ENCODE measurements at regions not wholly inside any gene's neighbourhood (a gene's known extent, or its start where the extent isn't known, plus 50 kb on each side); places are given as distances from the start of the nearest gene placed in this dataset.
A peak's percentile ranks its signal among the peaks of the same experiment; 100 is the strongest.

DNA sequence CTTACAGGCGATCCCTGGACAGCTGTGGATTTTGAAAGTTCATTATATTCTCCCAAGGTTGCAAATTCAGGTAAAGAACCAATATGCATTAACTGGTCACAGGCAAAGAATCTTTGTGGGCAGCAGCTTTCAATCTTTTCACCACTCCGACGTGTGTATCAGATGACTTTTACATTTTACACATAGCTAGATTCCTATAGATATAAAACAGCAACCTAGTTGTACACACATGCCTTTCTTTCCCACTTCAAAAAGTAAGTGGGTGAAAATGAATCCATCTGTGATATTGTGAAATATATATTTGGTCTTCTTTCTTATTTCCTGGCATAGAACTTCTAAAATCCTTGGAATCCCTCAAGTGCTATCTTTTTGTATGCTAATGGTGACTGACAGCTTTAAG is 72.5 kb downstream of the SCG2 start:
- Mint-ChIP-seq H3K27ac (no peak overlapping the region), H3K9me3 (no peaks in the 10 kb centered on the region), H3K27me3 (ENCODE audit: insufficient read depth) (peaks cover 9% of the 10 kb centered on the region; the same call in 1 of the 2 replicates), H3K4me3 (no peak overlapping the region), H3K4me1 (ENCODE audit: low read depth) (peaks cover 21% of the 10 kb centered on the region), H3K36me3 (ENCODE audit: low read depth) (no peaks in the 10 kb centered on the region)
- DNase-seq = no peak
- TF ChIP-seq, protein P1, sequence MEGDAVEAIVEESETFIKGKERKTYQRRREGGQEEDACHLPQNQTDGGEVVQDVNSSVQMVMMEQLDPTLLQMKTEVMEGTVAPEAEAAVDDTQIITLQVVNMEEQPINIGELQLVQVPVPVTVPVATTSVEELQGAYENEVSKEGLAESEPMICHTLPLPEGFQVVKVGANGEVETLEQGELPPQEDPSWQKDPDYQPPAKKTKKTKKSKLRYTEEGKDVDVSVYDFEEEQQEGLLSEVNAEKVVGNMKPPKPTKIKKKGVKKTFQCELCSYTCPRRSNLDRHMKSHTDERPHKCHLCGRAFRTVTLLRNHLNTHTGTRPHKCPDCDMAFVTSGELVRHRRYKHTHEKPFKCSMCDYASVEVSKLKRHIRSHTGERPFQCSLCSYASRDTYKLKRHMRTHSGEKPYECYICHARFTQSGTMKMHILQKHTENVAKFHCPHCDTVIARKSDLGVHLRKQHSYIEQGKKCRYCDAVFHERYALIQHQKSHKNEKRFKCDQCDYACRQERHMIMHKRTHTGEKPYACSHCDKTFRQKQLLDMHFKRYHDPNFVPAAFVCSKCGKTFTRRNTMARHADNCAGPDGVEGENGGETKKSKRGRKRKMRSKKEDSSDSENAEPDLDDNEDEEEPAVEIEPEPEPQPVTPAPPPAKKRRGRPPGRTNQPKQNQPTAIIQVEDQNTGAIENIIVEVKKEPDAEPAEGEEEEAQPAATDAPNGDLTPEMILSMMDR (IDR thresholded peaks at IDR 0.05) = no peak

- Mint-ChIP-seq H3K4me1 (ENCODE audit: low read depth) (peaks cover 27% of the 10 kb centered on the region), H3K27ac (no peak overlapping the region)
Measured at GRCh38 chr2:223530811-223531210, 71.3 kb downstream of the SCG2 start.

GRCh38 chr2:223532161-223532560 is 70.0 kb downstream of the SCG2 start:
- TF ChIP-seq, protein P1 (IDR thresholded peaks at IDR 0.05) = no peak
- H3K9me3 Mint-ChIP-seq = no peaks in the 10 kb centered on the region
- H3K4me1 Mint-ChIP-seq (ENCODE audit: low read depth) = peaks cover 40% of the 10 kb centered on the region
- no peak overlapping the region for H3K4me3 Mint-ChIP-seq
- peaks cover 9% of the 10 kb centered on the region for H3K27me3 Mint-ChIP-seq (ENCODE audit: insufficient read depth)
- peak; percentile 23 for DNase-seq
- no peak overlapping the region for H3K27ac Mint-ChIP-seq
- H3K36me3 Mint-ChIP-seq (ENCODE audit: low read depth) = no peaks in the 10 kb centered on the region

More at GRCh38 chr2:223530811-223531210, 71.3 kb downstream of the SCG2 start:
- TF ChIP-seq, protein P1 (IDR thresholded peaks at IDR 0.05) = no peak
- H3K9me3 Mint-ChIP-seq = no peaks in the 10 kb centered on the region
- H3K4me3 Mint-ChIP-seq = no peak overlapping the region
- peaks cover 9% of the 10 kb centered on the region; the same call in 1 of the 2 replicates for H3K27me3 Mint-ChIP-seq (ENCODE audit: insufficient read depth)
- no peak for DNase-seq
- no peaks in the 10 kb centered on the region for H3K36me3 Mint-ChIP-seq (ENCODE audit: low read depth)

- no peak overlapping the region for H3K27ac Mint-ChIP-seq
- H3K9me3 Mint-ChIP-seq = no peaks in the 10 kb centered on the region
- TF ChIP-seq, protein P1 (IDR thresholded peaks at IDR 0.05) = no peak
- peaks cover 45% of the 10 kb centered on the region for H3K4me1 Mint-ChIP-seq (ENCODE audit: low read depth)
- DNase-seq = no peak
- H3K36me3 Mint-ChIP-seq (ENCODE audit: low read depth) = no peaks in the 10 kb centered on the region
- peaks cover 9% of the 10 kb centered on the region for H3K27me3 Mint-ChIP-seq (ENCODE audit: insufficient read depth)
- no peak overlapping the region for H3K4me3 Mint-ChIP-seq
Measured at GRCh38 chr2:223532712-223533111, 69.4 kb downstream of the SCG2 start.

GRCh38 chr2:223536546-223536945 is 65.6 kb downstream of the SCG2 start:
- Mint-ChIP-seq H3K27me3 (ENCODE audit: insufficient read depth) (no peaks in the 10 kb centered on the region; the same call in 1 of the 2 replicates), H3K9me3 (no peaks in the 10 kb centered on the region), H3K36me3 (ENCODE audit: low read depth) (no peaks in the 10 kb centered on the region), H3K27ac (no peak overlapping the region), H3K4me3 (no peak overlapping the region), H3K4me1 (ENCODE audit: low read depth) (peaks cover 53% of the 10 kb centered on the region)
- TF ChIP-seq, protein P1 (IDR thresholded peaks at IDR 0.05) = no peak
- no peak for DNase-seq

- Mint-ChIP-seq H3K36me3 (ENCODE audit: low read depth) (no peaks in the 10 kb centered on the region), H3K4me3 (no peak overlapping the region), H3K4me1 (ENCODE audit: low read depth) (peaks cover 53% of the 10 kb centered on the region), H3K27ac (no peak overlapping the region), H3K9me3 (no peaks in the 10 kb centered on the region), H3K27me3 (ENCODE audit: insufficient read depth) (no peaks in the 10 kb centered on the region; the same call in 1 of the 2 replicates)
- TF ChIP-seq, protein P1 (IDR thresholded peaks at IDR 0.05) = no peak
- DNase-seq = no peak
Measured at GRCh38 chr2:223537115-223537514, 65.0 kb downstream of the SCG2 start.

Data from HFFc6 (cell line).